IPS DF 6.9 (cell line): ENCODE measurements at regions not wholly inside any gene's neighbourhood (a gene's known extent, or its start where the extent isn't known, plus 50 kb on each side); places are given as distances from the start of the nearest gene placed in this dataset.
"Not testable (repeated sequence)": the region's sequence is repeated elsewhere in the genome, so short reads cannot be mapped to it uniquely, and the experiment has no call there.

ENCODE experiments used
- DNase-seq: peaks from one replicate; pipeline ENCODE4 v3.0.0-alpha.2; 2013; ENCODE audit warnings: low read depth, low spot score
- H3K27ac ChIP-seq: one replicate; pipeline ENCODE4 v1.5.1; 2013; ENCODE audit warnings: low read length, control low read depth
- H3K27me3 ChIP-seq: 2 replicates; pipeline ENCODE4 v1.6.1; 2013; ENCODE audit warnings: mild to moderate bottlenecking, low read length; ENCODE audit not compliant: control insufficient read depth, insufficient read depth
- H3K36me3 ChIP-seq: 2 replicates; pipeline ENCODE4 v1.6.1; 2013; ENCODE audit warnings: low read length; ENCODE audit not compliant: control insufficient read depth, insufficient read depth
- H3K4me1 ChIP-seq: 2 replicates; pipeline ENCODE4 v1.6.1; 2013; ENCODE audit warnings: low read length; ENCODE audit not compliant: control insufficient read depth, insufficient read depth
- H3K4me3 ChIP-seq: 2 replicates; pipeline ENCODE4 v1.5.1; 2013; ENCODE audit warnings: mild to moderate bottlenecking, low read length
- H3K9me3 ChIP-seq: 2 replicates; pipeline ENCODE4 v1.6.1; 2013; ENCODE audit warnings: low read length, inconsistent platforms; ENCODE audit not compliant: control insufficient read depth, insufficient read depth
- WGBS: extraction: QIAGEN DNeasy Blood & Tissue Kit; methylation state at CpG from one replicate; pipeline ENCODE4 v1.1.7; 2013; ENCODE audit warnings: mixed read lengths, missing lambda C conversion rate; ENCODE audit not compliant: insufficient read length, insufficient coverage; 5-methylcytosine and 5-hydroxymethylcytosine counted together

- Histone ChIP-seq H3K9me3 (no peaks in the 10 kb centered on the region), H3K27me3 (no peaks in the 10 kb centered on the region), H3K36me3 (no peaks in the 10 kb centered on the region), H3K27ac (no peak overlapping the region), H3K4me3 (no peak overlapping the region), H3K4me1 (no peaks in the 10 kb centered on the region)
- DNase-seq = no peak
- no CpG with 5 or more reads among the region's 7 CpGs for WGBS
These were observed 211.5 kb downstream of the PDGFRA start for GRCh38 chr4:54440394-54441136.

GRCh38 chr4:54445866-54446265, 211.9 kb upstream of the KIT start:
- H3K27ac ChIP-seq = no peak overlapping the region
- no peaks in the 10 kb centered on the region for H3K4me1 ChIP-seq
- no peak overlapping the region for H3K4me3 ChIP-seq
- no peaks in the 10 kb centered on the region for H3K27me3 ChIP-seq
- no peaks in the 10 kb centered on the region for H3K9me3 ChIP-seq
- DNase-seq = no peak
- H3K36me3 ChIP-seq = no peaks in the 10 kb centered on the region

DNA sequence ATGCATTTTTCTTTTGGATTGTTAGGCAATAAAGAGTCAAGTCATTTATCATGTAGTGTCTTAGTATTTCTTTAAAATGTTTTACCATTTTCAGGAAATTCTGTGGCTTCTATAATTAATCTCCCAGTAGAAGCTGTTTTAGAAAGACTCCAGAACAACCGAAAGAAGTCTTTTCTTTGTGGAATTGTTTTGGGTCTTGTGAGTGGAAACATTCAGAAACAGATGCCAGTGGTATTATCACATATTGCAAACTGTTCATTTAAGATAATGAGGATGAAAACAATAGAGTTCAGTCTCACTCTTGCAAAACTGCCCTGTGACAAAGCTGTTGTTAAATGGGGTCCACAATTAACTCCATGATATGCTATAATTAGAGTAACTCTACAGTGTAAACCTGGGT, 211.2 kb upstream of the KIT start:
- no peak overlapping the region for H3K4me3 ChIP-seq
- H3K27me3 ChIP-seq = no peaks in the 10 kb centered on the region
- no CpG with 5 or more reads among the region's 1 CpG for WGBS
- no peaks in the 10 kb centered on the region for H3K9me3 ChIP-seq
- no peaks in the 10 kb centered on the region for H3K4me1 ChIP-seq
- H3K36me3 ChIP-seq = no peaks in the 10 kb centered on the region
- H3K27ac ChIP-seq = no peak overlapping the region
- no peak for DNase-seq

DNA sequence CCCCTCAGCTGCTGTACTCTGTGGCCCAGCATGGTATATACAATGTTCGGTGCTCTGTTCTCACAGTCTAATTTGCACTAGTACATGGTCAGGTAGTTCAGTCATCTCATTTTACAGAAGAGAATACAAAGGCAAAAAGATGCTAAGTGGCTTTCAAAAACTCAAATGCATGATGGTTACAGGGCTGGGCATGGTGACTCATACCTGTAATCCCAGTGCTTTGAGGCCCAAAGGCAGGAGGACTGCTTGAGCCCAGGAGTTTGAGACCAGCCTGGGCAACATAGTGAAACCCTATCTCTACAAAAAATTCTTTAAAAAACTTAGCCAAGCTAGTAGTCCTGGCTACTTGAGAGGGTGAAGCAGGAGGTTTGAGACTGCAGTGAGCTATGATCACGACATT, 210.5 kb upstream of the KIT start:
- no peak overlapping the region for H3K27ac ChIP-seq
- no peaks in the 10 kb centered on the region for H3K36me3 ChIP-seq
- no peaks in the 10 kb centered on the region for H3K27me3 ChIP-seq
- H3K9me3 ChIP-seq = no peaks in the 10 kb centered on the region
- no peaks in the 10 kb centered on the region for H3K4me1 ChIP-seq
- DNase-seq = no peak
- WGBS = no CpG with 5 or more reads among the region's 2 CpGs
- H3K4me3 ChIP-seq = no peak overlapping the region

- Histone ChIP-seq H3K9me3 (no peaks in the 10 kb centered on the region), H3K27ac (no peak overlapping the region), H3K4me1 (no peaks in the 10 kb centered on the region), H3K4me3 (no peak overlapping the region), H3K27me3 (no peaks in the 10 kb centered on the region), H3K36me3 (no peaks in the 10 kb centered on the region)
- DNase-seq = no peak
- WGBS = no CpG with 5 or more reads among the region's 5 CpGs
These were observed 207.8 kb upstream of the KIT start for GRCh38 chr4:54449999-54450398.

GRCh38 chr4:54466960-54467359, 190.8 kb upstream of the KIT start:
- H3K9me3 ChIP-seq, H3K27ac ChIP-seq, DNase-seq, H3K36me3 ChIP-seq, H3K4me1 ChIP-seq, H3K27me3 ChIP-seq, H3K4me3 ChIP-seq: not testable (repeated sequence)
- WGBS = no CpG with 5 or more reads among the region's 9 CpGs

GRCh38 chr4:54473077-54473545, 184.6 kb upstream of the KIT start:
- Histone ChIP-seq H3K36me3 (no peaks in the 10 kb centered on the region), H3K27ac (no peak overlapping the region), H3K4me1 (no peaks in the 10 kb centered on the region), H3K4me3 (no peak overlapping the region; the same call in 1 of the 2 replicates), H3K27me3 (no peaks in the 10 kb centered on the region), H3K9me3 (no peaks in the 10 kb centered on the region)
- DNase-seq = no peak
- no CpG with 5 or more reads among the region's 7 CpGs for WGBS

GRCh38 chr4:54473798-54474197, 184.0 kb upstream of the KIT start:
- Histone ChIP-seq H3K4me1 (no peaks in the 10 kb centered on the region), H3K4me3 (no peak overlapping the region), H3K27ac (no peak overlapping the region), H3K9me3 (no peaks in the 10 kb centered on the region), H3K27me3 (no peaks in the 10 kb centered on the region), H3K36me3 (no peaks in the 10 kb centered on the region)
- DNase-seq = no peak
- WGBS = no CpG with 5 or more reads among the region's 6 CpGs

DNA sequence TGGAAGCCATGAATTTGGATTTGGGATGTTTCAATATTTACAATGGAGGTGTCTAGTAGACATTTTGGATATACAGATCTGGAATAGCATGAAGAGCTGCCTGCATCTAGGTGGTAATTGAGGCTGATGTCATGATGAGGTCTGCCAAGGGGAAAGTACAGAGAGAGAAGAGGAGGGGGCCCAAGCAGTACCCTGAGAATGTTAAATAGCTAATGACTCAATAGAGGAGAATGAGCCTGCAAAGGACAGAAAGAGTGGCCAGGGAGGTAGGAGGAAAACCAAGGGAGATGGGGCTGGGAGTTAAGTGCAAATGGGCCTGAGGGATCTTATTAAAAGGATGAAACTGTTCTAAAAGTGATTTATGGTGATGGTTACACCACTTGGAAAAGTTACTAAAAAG, 182.2 kb upstream of the KIT start:
- Histone ChIP-seq H3K27me3 (no peaks in the 10 kb centered on the region), H3K9me3 (no peaks in the 10 kb centered on the region), H3K4me1 (no peaks in the 10 kb centered on the region), H3K4me3 (no peak overlapping the region), H3K36me3 (no peaks in the 10 kb centered on the region), H3K27ac (no peak overlapping the region)
- no peak for DNase-seq

- H3K36me3 ChIP-seq = no peaks in the 10 kb centered on the region
- H3K4me1 ChIP-seq = no peaks in the 10 kb centered on the region
- no peak overlapping the region for H3K4me3 ChIP-seq
- no CpG with 5 or more reads among the region's 6 CpGs for WGBS
- DNase-seq = no peak
- no peaks in the 10 kb centered on the region for H3K9me3 ChIP-seq
- no peak overlapping the region for H3K27ac ChIP-seq
- no peaks in the 10 kb centered on the region for H3K27me3 ChIP-seq
These were observed 175.1 kb upstream of the KIT start for GRCh38 chr4:54482529-54483200.

DNA sequence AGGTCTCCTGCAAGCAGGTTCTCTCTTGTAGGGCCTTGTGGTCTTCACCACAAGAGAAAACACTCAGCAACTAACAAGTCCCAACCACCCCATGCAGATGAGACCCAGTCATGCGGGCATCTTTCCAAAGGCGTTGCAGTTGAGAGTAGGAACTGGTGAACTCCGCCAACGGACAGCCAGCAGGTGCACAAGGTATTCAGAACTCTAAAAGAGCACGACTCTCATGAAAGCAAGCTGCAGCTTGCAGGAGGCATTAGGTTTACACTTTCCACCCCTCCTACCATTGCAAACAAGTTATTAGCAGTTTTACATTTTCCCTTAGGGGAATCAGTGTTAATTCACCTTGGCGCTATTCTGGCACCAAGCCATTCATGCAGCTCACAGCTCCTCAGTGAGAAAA, 173.4 kb upstream of the KIT start:
- Histone ChIP-seq H3K27ac (no peak overlapping the region), H3K4me1 (no peaks in the 10 kb centered on the region), H3K36me3 (no peaks in the 10 kb centered on the region), H3K27me3 (no peaks in the 10 kb centered on the region), H3K4me3 (no peak overlapping the region), H3K9me3 (no peaks in the 10 kb centered on the region)
- WGBS = no CpG with 5 or more reads among the region's 6 CpGs
- no peak for DNase-seq
